GM18511 (cell line): ENCODE measurements at regions not wholly inside any gene's neighbourhood (a gene's known extent, or its start where the extent isn't known, plus 50 kb on each side); places are given as distances from the start of the nearest gene placed in this dataset.
A peak's percentile ranks its signal among the peaks of the same experiment; 100 is the strongest.
"Not testable (repeated sequence)": the region's sequence is repeated elsewhere in the genome, so short reads cannot be mapped to it uniquely, and the experiment has no call there.

ENCODE experiments used
- ATAC-seq: cut with Tn5 transposase; IDR thresholded peaks from one replicate; pipeline ENCODE4 v1.9.1; 2021; ENCODE audit warnings: mild to moderate bottlenecking, moderate library complexity; ENCODE audit not compliant: unreplicated experiment

GRCh38 chr5:110869927-110870326 is 131.1 kb downstream of the SLC25A46 start:
- no peak for ATAC-seq

DNA sequence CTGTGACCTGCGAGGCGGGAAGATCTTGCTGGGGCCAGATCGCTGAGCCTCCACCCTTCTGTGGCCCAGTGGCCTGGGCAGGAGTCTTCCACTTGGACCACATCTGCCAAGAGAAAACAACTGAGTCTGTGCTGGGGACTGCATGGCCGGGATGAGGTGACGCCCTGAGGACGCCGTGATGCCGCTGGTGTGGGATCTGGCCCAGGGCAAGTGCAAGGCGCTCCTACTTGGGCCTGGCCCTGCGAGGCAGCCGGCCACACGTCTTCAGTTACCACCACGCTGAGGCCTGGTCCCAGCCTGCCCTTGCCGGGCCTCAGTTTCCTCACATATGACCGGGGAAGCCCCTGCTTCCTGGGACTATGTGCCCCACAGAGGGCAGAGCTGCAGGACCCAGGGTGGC is 133.4 kb downstream of the SLC25A46 start:
- no peak for ATAC-seq

DNA sequence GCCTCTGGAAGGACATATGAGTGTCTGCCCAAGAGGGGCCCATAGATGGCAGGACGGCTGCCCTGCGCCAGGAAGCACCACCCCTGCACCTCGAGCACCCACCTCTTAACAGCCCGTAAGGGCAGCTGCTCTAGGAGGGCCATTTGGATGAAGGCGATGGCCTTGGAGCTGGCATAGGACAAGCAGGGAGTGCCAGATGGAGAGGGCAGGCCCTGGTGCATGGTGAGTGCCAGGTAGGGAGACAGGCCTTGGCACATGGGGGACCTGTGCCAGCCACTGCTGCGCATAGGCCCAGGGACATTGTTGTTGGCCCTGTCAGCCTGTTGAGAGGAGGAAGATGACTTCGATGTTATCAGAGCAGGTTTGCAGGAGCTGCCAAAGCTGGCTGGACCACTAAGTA is 134.2 kb downstream of the SLC25A46 start:
- no peak for ATAC-seq

- no peak for ATAC-seq
These were observed 135.1 kb downstream of the SLC25A46 start for GRCh38 chr5:110873773-110874437.

GRCh38 chr5:110875115-110875514 is 136.3 kb downstream of the SLC25A46 start:
- ATAC-seq: not testable (repeated sequence)

- no peak for ATAC-seq
These were observed 139.3 kb downstream of the SLC25A46 start for GRCh38 chr5:110878115-110878514.

DNA sequence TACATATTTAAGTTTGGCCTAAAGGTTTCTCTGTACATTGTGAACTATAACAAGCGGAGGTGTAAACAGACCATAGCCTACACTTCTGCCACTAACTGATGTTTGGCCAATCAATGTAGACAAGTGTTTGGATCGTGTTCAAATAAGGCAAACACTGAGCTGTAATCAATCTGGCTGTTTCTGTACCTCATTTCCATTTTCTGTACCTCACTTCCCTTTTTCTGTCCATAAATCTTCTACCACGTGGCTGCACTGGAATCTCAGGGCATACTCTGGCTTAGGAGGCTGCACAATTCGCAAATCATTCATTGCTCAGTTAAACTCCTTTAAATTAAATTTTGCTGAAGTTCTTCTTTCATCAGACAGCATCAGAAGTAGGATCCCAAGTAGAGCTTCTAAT is 140.9 kb downstream of the SLC25A46 start:
- no peak for ATAC-seq

GRCh38 chr5:110880413-110880812 is 141.6 kb downstream of the SLC25A46 start:
- no peak for ATAC-seq

GRCh38 chr5:110884005-110884404 is 145.2 kb downstream of the SLC25A46 start:
- ATAC-seq: no peak

DNA sequence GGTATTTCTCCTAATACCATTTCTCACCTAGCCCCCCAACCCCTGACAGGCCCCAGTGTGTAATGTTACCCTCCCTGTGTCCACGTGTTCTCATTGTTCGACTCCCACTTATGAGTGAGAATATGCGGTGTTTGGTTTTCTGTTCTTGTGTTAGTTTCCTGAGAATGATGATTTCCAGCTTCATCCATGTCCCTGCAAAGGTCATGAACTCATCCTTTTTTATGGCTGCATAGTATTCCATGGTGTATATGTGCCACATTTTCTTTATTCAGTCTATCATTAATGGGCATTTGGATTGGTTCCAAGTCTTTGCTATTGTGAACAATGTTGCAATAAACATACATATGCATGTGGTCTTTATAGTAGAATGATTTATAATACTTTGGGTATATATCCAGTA is 148.4 kb downstream of the SLC25A46 start:
- ATAC-seq: not testable (repeated sequence)

DNA sequence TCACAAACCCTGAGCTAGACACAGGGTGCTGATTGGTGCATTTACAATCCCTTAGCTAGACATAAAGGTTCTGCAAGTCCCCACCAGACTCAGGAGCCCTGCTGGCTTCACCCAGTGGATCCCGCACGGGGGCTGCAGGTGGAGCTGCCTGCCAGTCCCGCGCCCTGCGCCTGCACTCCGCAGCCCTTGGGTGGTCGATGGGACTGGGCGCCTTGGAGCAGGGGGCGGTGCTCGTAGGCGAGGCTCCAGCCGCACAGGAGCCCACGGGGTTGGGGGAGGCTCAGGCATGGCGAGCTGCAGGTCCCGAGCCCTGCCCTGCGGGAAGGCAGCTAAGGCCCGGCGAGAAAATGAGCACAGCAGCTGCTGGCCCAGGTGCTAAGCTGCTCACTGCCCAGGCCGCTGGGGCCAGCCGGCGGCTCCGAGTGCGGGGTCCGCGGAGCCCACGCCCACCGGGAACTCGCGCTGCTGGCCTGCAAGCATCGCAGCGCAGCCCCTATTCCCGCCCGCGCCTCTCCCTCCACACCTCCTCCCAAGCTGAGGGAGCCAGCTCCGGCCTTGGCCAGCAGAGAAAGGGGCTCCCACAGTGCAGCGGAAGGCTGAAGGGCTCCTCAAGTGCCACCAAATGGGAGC is 155.2 kb downstream of the SLC25A46 start:
- not testable (repeated sequence) for ATAC-seq

DNA sequence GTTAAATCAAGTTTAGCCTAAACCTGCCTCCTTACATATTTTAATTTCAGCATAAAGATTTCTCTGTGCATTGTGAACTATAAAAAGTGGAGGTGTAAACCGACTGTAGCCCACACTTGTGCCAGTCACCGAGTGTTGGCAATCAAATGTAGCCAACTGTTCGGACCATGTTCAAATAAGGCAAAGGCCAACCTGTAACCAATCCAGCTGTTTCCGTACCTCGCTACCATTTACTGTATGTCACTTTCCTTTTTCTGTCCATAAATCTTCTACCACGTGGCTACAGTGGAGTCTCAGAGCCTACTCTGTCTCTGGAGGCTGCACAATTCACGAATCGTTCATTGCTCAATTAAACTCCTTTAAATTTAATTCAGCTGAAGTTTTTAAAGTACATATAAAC is 156.0 kb downstream of the SLC25A46 start:
- ATAC-seq: no peak

DNA sequence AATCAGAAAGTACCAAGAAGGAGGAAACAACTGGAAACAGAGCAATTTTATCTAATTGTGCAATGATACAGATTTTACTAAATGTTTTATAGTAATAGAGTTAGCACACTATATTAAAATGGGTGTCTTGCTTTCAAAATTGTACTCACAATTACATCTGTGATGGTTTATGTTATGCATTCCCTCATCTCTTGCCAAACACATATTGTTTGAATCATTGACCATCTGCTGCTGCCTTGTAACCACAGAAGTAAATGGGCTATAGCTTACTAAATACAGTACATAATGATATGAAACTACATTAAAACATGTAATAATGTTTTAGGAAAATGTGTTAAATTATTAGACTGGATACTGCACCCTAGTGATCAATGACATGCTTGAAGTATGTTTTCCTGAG is 158.1 kb downstream of the SLC25A46 start:
- ATAC-seq: no peak

GRCh38 chr5:110899566-110900412 is 161.0 kb downstream of the SLC25A46 start:
- peak; percentile 86 for ATAC-seq

- no peak for ATAC-seq
These were observed 162.0 kb downstream of the SLC25A46 start for GRCh38 chr5:110900829-110901228.

DNA sequence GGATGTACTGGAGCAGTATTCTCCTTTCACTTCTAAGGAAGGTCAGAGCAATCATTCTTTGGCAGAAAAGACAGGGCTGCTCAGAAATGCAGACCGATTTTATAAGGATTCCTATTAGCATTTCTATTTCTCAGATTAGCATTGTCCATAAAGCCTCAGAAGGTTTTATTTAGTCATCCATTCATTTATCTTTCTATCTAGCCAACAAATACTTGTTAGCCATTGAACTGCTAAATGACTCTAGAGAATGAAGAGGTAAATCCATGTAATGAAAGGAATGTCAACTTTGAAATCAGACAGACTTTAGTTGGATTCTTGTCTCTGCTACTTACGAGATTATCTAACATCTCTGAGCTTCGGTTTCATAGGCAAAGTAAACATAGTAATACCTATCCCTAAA is 165.2 kb downstream of the SLC25A46 start:
- ATAC-seq: no peak

GRCh38 chr5:110908848-110909247 is 162.7 kb upstream of the TSLP start:
- ATAC-seq: no peak

GRCh38 chr5:110909415-110909814 is 162.1 kb upstream of the TSLP start:
- ATAC-seq: no peak

DNA sequence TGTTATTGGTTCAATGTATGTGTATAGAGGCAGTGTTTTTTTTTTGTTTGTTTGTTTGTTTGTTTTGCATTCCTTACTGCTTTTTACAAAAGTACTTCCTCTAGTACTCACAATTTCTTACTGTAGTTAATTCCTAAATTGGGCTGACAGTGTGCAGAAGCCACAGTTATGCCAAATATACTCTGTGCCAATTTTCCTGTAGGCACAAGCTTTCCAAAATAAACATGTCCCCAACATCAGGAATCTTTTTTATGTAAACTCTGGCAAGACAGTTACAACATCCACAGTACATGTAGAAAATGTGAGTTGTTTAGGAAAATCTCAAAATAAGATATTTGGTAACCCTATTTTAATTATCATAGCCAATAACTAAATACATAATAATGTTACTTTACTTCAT is 161.6 kb upstream of the TSLP start:
- no peak for ATAC-seq

GRCh38 chr5:110913221-110913620 is 158.3 kb upstream of the TSLP start:
- ATAC-seq: no peak

DNA sequence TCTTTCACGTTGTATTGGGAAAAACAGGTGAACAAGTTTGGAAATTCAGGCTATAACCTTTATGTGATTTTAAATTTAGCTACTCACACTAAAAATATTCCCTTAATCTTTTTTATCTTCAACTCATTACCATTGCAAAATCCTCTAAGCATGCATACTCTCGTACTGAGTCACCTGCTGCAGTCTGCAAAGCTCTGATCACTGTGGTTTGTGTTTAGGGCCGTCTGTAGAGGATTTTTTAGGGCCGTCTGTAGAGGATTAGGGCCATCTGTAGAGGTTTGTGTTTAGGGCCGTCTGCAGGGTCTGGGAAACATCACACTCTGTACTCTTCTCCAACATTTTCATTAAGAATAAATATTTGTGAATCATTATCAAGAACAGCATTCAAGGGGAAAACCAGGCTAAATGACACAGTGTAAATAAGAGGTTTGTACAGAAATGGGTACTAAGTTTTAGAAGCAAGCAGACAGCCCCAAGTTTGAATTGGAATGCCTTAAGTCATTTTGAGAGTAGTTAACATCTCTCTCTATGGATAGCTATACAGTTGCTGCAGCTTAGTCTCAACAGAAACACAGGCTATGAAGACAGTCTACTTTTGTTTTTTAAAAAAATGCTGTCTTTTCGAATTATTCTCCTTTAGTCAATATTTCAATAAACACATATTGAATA is 155.0 kb upstream of the TSLP start:
- ATAC-seq: peak; percentile 68
